Fibroblast of villous mesenchyme (primary cell): ENCODE measurements at regions not wholly inside any gene's neighbourhood (a gene's known extent, or its start where the extent isn't known, plus 50 kb on each side); places are given as distances from the start of the nearest gene placed in this dataset.
"Not testable (repeated sequence)": the region's sequence is repeated elsewhere in the genome, so short reads cannot be mapped to it uniquely, and the experiment has no call there.

Experiments
- DNase-seq: peaks from one replicate; pipeline ENCODE4 v3.0.0-alpha.2; 2010; ENCODE audit warnings: low read depth
- H3K4me3 ChIP-seq: 2 replicates; pipeline ENCODE4 v1.5.1; 2011; ENCODE audit warnings: low read depth, mild to moderate bottlenecking, low read length
- TF ChIP-seq, protein P1 (sequence below): IDR thresholded peaks from 2 replicates; pipeline ENCODE4 v1.5.1; 2012; ENCODE audit warnings: low read depth, mild to moderate bottlenecking, low read length; ENCODE audit not compliant: insufficient read depth

DNA sequence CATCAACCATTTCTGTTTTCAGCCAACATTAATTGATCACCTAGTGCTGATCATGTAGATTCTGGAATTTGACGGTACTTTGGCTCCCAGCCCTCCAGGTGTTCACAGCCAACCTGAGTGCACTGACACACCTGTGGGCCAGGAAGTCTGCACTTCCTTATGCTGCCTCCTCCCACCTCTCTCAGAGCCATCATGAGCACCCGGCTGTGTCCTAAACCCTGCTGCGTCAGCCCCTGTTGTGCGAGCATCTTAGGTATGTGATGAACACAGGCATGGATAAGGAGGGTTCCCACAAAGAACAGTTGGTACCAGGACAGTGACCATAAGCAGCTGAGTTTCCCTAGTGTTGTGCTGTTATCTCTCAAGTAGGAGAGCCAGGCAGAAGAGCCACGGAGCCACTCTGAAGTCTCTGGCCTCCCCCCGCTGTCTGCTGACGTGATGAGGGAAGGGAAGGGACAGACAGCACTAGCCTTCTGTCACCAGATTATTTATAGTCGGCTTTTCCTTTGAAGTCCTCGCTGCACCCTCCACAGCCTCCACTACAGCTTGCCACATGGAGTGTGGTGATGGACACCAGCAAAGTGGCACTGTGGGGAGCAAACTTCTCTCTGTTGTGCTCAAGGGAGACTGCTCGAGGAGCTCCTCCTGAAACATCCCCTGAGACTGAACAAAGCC lies 162.8 kb upstream of the ANKFN1 start:
- H3K4me3 ChIP-seq: no peak overlapping the region
- TF ChIP-seq, protein P1, sequence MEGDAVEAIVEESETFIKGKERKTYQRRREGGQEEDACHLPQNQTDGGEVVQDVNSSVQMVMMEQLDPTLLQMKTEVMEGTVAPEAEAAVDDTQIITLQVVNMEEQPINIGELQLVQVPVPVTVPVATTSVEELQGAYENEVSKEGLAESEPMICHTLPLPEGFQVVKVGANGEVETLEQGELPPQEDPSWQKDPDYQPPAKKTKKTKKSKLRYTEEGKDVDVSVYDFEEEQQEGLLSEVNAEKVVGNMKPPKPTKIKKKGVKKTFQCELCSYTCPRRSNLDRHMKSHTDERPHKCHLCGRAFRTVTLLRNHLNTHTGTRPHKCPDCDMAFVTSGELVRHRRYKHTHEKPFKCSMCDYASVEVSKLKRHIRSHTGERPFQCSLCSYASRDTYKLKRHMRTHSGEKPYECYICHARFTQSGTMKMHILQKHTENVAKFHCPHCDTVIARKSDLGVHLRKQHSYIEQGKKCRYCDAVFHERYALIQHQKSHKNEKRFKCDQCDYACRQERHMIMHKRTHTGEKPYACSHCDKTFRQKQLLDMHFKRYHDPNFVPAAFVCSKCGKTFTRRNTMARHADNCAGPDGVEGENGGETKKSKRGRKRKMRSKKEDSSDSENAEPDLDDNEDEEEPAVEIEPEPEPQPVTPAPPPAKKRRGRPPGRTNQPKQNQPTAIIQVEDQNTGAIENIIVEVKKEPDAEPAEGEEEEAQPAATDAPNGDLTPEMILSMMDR: no peak
- DNase-seq: no peak

GRCh38 chr17:55996826-55997225 lies 156.4 kb upstream of the ANKFN1 start:
- no peak for DNase-seq
- TF ChIP-seq, protein P1: no peak

DNA sequence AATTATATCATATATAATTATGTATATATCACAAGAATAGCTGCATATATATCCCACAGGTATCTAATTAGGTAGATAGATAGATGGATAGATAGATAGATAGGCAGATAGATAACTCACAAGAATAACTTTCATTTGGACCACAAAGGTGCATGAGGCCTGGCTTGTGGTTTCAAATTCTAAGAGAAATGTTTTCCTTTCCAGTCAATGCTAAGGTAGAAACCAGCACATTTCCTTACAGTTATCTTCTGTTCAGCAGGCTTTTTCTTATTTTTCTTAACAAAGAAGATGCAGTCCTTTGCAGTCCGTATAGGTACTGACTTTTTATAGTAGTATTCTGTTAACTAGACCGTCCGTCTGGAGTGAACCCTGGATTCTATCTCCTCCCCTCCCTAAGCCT lies 152.9 kb upstream of the ANKFN1 start:
- no peak overlapping the region for H3K4me3 ChIP-seq
- DNase-seq: no peak
- TF ChIP-seq, protein P1: no peak

More at GRCh38 chr17:55996826-55997225, 156.4 kb upstream of the ANKFN1 start:
- no peak overlapping the region for H3K4me3 ChIP-seq

GRCh38 chr17:56002656-56003055 lies 150.6 kb upstream of the ANKFN1 start:
- H3K4me3 ChIP-seq, DNase-seq: not testable (repeated sequence)

DNA sequence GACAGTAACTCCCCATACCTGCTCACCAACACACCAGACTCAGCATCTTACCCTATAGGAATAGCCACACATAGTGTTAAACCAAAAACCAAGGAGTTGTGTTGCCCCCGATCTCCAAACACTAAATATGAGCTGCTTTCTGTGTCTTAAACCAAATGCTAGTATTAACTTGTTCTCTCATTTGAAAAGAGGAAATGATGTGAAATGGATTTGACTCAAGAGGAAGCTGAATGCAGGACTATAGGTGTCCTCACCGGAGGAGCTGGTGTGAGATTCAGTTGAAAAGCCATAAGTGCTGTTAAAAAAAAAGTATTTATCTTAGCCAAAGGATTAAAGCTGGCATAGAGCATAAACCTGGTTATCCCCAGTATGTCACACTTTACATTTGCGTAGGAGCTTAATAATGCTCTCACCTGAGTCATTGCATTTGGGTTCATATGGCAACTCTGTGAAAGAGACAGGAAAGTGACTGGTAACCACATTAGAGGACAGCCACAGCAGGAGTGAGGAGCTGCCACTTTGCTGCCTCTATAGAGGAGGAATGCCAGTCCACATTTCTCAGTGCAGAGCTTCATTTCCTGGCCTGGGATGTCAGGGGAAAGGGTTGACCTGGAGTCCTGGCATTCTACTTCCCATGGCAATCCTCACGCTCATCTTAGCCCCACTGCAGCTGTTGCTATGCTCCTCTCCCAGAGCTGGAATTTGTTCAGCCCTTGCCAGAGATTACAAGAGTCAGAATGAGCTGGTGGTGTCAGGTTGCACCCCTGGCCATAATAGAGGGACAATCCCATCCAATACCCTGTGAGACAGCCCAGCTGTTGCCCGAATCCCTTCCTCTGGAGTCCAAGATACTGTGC lies 143.3 kb upstream of the ANKFN1 start:
- TF ChIP-seq, protein P1: no peak
- H3K4me3 ChIP-seq: no peak overlapping the region
- no peak for DNase-seq

- H3K4me3 ChIP-seq: no peak overlapping the region
- TF ChIP-seq, protein P1: no peak
- no peak for DNase-seq
Observed at GRCh38 chr17:56011406-56012131, 141.7 kb upstream of the ANKFN1 start.

GRCh38 chr17:56018211-56018610 lies 135.1 kb upstream of the ANKFN1 start:
- H3K4me3 ChIP-seq: no peak overlapping the region
- DNase-seq: no peak
- TF ChIP-seq, protein P1: no peak
